A673 (cell line): ENCODE measurements at regions not wholly inside any gene's neighbourhood (a gene's known extent, or its start where the extent isn't known, plus 50 kb on each side); places are given as distances from the start of the nearest gene placed in this dataset.

ENCODE experiments used
- BruUV-seq: library from RNA; stranded (reverse); fragments of 400-500 nt; replicated peaks from 2 replicates; lab custom pipeline; 2021; lab: Mats Ljungman, UMichigan
- CTCF ChIA-PET: fragments of 300-600 bp; sonication (Branson Sonifier 250); formaldehyde crosslinking; loops from one replicate; lab custom pipeline; 2022; ENCODE audit warnings: antibody characterized with exemption; lab: Charles Lee
- POLR2A ChIA-PET: fragments of 300-600 bp; sonication (Branson Sonifier 250); formaldehyde crosslinking; loops from one replicate; lab custom pipeline; 2022; ENCODE audit warnings: antibody characterized with exemption; ENCODE audit not compliant: low non-redundant PET; lab: Charles Lee
- DNase-seq: peaks from one replicate; pipeline ENCODE4 v3.0.0-alpha.2; 2015; ENCODE audit warnings: low spot score
- H3K27ac ChIP-seq: fragments of 200-600 bp; sonication (generic); 2 replicates; pipeline ENCODE4 v1.5.1; 2016; ENCODE audit warnings: mixed run types, low read depth, mild to moderate bottlenecking, mixed read lengths, antibody characterized with exemption, low read length; ENCODE audit not compliant: poor library complexity, severe bottlenecking
- H3K27me3 ChIP-seq: fragments of 200-600 bp; sonication (generic); replicated peaks from 2 replicates; pipeline ENCODE4 v1.6.1; 2017; ENCODE audit warnings: mixed run types, low read depth, mild to moderate bottlenecking, mixed read lengths, antibody characterized with exemption, low read length; ENCODE audit not compliant: insufficient read depth, poor library complexity
- H3K36me3 ChIP-seq: fragments of 200-600 bp; sonication (generic); 2 replicates; pipeline ENCODE4 v1.6.1; 2016; ENCODE audit warnings: mixed run types, mild to moderate bottlenecking, mixed read lengths, antibody characterized with exemption, low read length; ENCODE audit not compliant: insufficient read depth, poor library complexity, severe bottlenecking
- H3K4me1 ChIP-seq: fragments of 200-600 bp; sonication (generic); 2 replicates; pipeline ENCODE4 v1.6.1; 2017; ENCODE audit warnings: mixed run types, mild to moderate bottlenecking, mixed read lengths, antibody characterized with exemption, low read length; ENCODE audit not compliant: insufficient read depth, poor library complexity, severe bottlenecking
- H3K4me3 ChIP-seq: fragments of 200-600 bp; sonication (generic); 2 replicates; pipeline ENCODE4 v1.5.1; 2016; ENCODE audit warnings: low read depth, mixed run types, mild to moderate bottlenecking, mixed read lengths, low read length; ENCODE audit not compliant: poor library complexity, severe bottlenecking
- H3K9me3 ChIP-seq: fragments of 200-600 bp; sonication (generic); 2 replicates; pipeline ENCODE4 v1.6.1; 2016; ENCODE audit warnings: mixed run types, low read depth, mild to moderate bottlenecking, mixed read lengths, antibody characterized with exemption, low read length; ENCODE audit not compliant: poor library complexity, severe bottlenecking
- CTCF ChIP-seq: fragments of 300-800, 200-600 bp; sonication (generic); conservative IDR thresholded peaks from 2 replicates; pipeline ENCODE4 v1.5.1; 2017; ENCODE audit warnings: low read depth, mild to moderate bottlenecking, antibody characterized with exemption, low read length, moderate library complexity, mixed read lengths
- EZH2 ChIP-seq: fragments of 200-600 bp; sonication (generic); IDR thresholded peaks from 2 replicates; pipeline ENCODE4 v1.6.1; 2017; ENCODE audit warnings: borderline replicate concordance, low read depth, mild to moderate bottlenecking, mixed read lengths, antibody characterized with exemption, low read length; ENCODE audit not compliant: poor library complexity, severe bottlenecking
- intact Hi-C: fragments of 100-400 bp; cut with micrococcal nuclease; formaldehyde crosslinking; loops from one replicate; pipeline ENCODE4 v1.10.0; 2022; ENCODE audit not compliant: unreplicated experiment

GRCh38 chr2:120963997-120964705 lies 228.5 kb downstream of the GLI2 start:
- TF ChIP-seq EZH2 (no peak), CTCF (no peak)
- intact Hi-C loops, result no loop called here
- CTCF ChIA-PET, result no interaction called here
- no peak overlapping the region for H3K4me3 ChIP-seq
- no TSS peak for BruUV-seq
- POLR2A ChIA-PET, result no interaction called here
- DNase-seq, result no peak
- H3K27me3 ChIP-seq, result no peaks in the 10 kb centered on the region
- no peak overlapping the region for H3K27ac ChIP-seq
- H3K9me3 ChIP-seq, result no peaks in the 10 kb centered on the region
- H3K36me3 ChIP-seq, result no peaks in the 10 kb centered on the region
- H3K4me1 ChIP-seq, result no peaks in the 10 kb centered on the region

- no peak for DNase-seq
- ChIA-PET POLR2A (no interaction called here), CTCF (no interaction called here)
- no peak overlapping the region for H3K27ac ChIP-seq
- intact Hi-C loops, result no loop called here
- H3K27me3 ChIP-seq, result no peaks in the 10 kb centered on the region
- no peaks in the 10 kb centered on the region for H3K36me3 ChIP-seq
- H3K9me3 ChIP-seq, result no peaks in the 10 kb centered on the region
- no peak overlapping the region for H3K4me3 ChIP-seq
- no peak for TF ChIP-seq CTCF
- TF ChIP-seq EZH2, result no peak
- no TSS peak for BruUV-seq
- H3K4me1 ChIP-seq, result no peaks in the 10 kb centered on the region
Observed at GRCh38 chr2:120964819-120965218, 229.2 kb downstream of the GLI2 start.

- no TSS peak for BruUV-seq
- Histone ChIP-seq H3K4me1 (no peaks in the 10 kb centered on the region), H3K4me3 (no peak overlapping the region), H3K27me3 (no peaks in the 10 kb centered on the region), H3K36me3 (no peaks in the 10 kb centered on the region), H3K27ac (no peak overlapping the region), H3K9me3 (no peaks in the 10 kb centered on the region)
- POLR2A ChIA-PET, result no interaction called here
- DNase-seq, result no peak
- TF ChIP-seq EZH2, result no peak
- no peak for TF ChIP-seq CTCF
- intact Hi-C loops, result no loop called here
- CTCF ChIA-PET, result interaction anchor here (0.6 kb wide), 1 partner anchor 104 kb away, joined by 4 read pairs; no protein-coding TSS in a partner anchor
Observed at GRCh38 chr2:120966510-120967254, 231.0 kb downstream of the GLI2 start.
